ENCODE measurements at regions not wholly inside any gene's neighbourhood (a gene's known extent, or its start where the extent isn't known, plus 50 kb on each side); places are given as distances from the start of the nearest gene placed in this dataset.

DNA sequence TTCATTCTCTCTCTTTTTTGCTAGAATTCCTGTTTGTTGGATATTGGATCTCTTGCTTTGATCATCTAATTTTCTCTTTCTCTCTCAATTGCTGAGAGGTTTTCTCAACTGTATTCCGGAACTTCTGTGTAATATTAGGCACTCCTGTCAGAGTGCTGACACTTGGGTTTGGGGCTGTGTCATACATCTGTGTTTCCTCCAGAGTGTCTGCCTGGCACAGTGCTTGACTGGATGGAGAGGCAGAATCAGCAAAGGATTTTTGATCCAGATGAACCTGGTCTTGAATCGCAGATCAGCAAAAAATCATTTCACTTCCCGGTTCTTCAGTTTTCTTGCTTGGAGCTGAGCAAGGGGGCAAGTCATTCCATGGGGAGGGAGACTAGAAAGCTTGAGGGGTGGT is 87.7 kb upstream of the CXCR4 start:
- no peak overlapping the region for H3K4me3 ChIP-seq (ENCODE audit: low read depth, low read length)
- TF ChIP-seq, protein P1, sequence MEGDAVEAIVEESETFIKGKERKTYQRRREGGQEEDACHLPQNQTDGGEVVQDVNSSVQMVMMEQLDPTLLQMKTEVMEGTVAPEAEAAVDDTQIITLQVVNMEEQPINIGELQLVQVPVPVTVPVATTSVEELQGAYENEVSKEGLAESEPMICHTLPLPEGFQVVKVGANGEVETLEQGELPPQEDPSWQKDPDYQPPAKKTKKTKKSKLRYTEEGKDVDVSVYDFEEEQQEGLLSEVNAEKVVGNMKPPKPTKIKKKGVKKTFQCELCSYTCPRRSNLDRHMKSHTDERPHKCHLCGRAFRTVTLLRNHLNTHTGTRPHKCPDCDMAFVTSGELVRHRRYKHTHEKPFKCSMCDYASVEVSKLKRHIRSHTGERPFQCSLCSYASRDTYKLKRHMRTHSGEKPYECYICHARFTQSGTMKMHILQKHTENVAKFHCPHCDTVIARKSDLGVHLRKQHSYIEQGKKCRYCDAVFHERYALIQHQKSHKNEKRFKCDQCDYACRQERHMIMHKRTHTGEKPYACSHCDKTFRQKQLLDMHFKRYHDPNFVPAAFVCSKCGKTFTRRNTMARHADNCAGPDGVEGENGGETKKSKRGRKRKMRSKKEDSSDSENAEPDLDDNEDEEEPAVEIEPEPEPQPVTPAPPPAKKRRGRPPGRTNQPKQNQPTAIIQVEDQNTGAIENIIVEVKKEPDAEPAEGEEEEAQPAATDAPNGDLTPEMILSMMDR (IDR thresholded peaks at IDR 0.05; ENCODE audit: insufficient read depth, low read length) = no peak
- DNase-seq (ENCODE audit: low read depth) = no peak

DNA sequence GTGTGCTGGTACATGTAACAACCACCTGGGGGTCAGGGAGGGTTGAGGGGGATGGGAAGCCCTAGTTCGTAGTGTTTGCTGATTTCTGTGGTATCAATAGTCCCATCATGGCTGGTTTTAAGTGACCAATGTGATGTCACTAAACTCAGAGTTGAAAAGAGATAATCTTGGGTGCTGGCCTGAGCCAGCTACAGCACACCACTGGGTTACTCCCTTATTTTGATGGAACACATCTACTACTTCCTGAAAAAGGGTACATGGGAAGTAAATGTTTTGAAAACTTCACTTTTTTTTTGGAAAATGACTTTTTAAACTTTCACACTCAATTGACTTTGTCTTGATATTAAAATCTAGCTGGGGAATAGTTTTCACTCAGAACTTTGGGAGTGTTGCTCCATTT is 87.0 kb upstream of the CXCR4 start:
- H3K4me3 ChIP-seq (ENCODE audit: low read depth, low read length) = no peak overlapping the region
- TF ChIP-seq, protein P1 (IDR thresholded peaks at IDR 0.05; ENCODE audit: insufficient read depth, low read length) = no peak
- no peak for DNase-seq (ENCODE audit: low read depth)

DNA sequence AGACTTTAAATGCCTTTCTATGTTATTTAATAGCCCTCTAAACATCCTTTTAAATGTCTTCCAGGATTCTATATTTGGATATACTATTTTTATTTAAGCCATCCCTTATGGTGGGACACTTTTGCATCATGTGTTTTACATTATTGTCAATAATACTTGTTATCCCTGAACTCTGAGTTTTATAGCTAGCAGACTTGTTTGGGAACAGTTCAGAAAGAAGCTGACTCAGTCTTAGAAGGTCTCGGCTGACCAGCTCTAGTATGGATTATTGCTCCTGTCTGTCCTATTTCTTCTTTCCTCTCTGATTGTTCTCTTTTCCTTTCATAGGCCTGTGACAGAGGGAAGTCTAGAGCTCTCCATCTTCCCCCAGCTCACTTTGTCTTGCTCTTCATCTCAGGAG is 77.3 kb upstream of the CXCR4 start:
- H3K4me3 ChIP-seq (ENCODE audit: low read depth, low read length) = no peak overlapping the region
- DNase-seq (ENCODE audit: low read depth) = no peak
- TF ChIP-seq, protein P1 (IDR thresholded peaks at IDR 0.05; ENCODE audit: insufficient read depth, low read length) = no peak

DNA sequence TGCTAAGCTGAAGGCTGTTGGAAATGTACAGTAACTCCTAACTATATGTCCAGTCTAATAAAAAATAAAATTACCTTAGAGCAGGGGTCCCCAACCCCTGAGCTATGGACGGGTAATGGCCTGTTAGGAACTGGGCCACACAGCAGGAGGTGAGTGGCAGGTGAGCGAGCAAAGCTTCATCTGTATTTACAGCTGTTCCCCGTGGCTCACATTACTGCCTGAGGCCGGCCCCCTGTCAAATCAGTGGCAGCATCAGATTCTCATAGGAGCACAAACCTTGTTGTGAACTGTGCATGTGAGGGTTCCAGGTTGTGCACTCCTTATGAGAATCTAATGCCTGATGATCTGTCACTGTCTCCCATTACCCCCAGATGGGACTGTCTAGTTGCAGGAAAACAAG is 73.1 kb upstream of the CXCR4 start:
- DNase-seq (ENCODE audit: low read depth) = no peak
- TF ChIP-seq, protein P1 (IDR thresholded peaks at IDR 0.05; ENCODE audit: insufficient read depth, low read length) = no peak
- no peak overlapping the region for H3K4me3 ChIP-seq (ENCODE audit: low read depth, low read length)

DNA sequence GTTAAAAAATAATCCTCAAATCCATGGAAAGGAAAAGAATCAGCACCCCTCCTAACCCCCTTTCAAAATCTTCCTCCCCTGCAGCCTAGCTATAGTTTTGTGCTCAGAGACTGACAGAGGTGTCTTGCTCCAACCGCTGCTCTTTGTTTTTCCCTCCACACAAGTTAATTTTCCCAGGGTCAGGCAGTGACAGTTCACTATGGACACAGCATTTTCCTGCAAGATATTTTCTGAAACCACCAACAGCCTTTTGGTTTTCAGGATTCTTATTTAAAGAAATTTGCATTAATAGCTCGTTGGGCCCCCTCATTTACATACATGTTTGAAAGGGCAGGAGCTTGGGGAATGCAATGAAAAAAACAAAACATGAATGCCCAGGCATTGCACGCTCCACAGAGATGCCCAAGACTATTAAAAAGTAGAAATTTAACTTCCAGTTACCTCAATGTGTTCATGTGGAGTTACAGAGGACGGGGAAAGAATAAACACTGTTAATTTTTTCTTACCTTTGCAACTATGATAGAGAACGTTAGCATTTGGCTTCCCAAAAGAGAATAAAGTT is 71.4 kb upstream of the CXCR4 start:
- H3K4me3 ChIP-seq (ENCODE audit: low read depth, low read length) = no peak overlapping the region
- TF ChIP-seq, protein P1 (IDR thresholded peaks at IDR 0.05; ENCODE audit: insufficient read depth, low read length) = no peak
- no peak for DNase-seq (ENCODE audit: low read depth)

DNA sequence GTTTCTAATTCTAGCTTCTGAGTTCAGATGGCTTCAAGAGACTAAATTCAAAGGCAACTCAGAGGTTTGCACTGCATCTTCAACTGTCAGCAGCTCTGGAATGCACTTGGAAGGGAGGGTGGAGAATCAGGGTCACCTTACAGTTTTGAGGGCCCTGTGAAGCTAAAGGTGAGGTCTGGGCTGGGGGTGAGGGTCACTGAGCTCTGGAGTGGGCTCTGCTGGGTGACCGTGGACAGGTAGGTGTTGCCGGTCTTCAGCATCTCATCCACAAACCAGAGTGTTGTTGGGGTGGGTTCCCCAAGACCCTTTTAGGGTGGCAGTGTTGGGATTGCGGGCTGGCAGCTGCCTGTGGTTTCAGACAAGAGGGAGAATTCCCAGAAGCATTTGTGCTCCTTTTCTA is 70.1 kb upstream of the CXCR4 start:
- TF ChIP-seq, protein P1 (IDR thresholded peaks at IDR 0.05; ENCODE audit: insufficient read depth, low read length) = no peak
- no peak for DNase-seq (ENCODE audit: low read depth)
- no peak overlapping the region for H3K4me3 ChIP-seq (ENCODE audit: low read depth, low read length)
